Astrocyte (in vitro differentiated cells and primary cell): ENCODE measurements at regions not wholly inside any gene's neighbourhood (a gene's known extent, or its start where the extent isn't known, plus 50 kb on each side); places are given as distances from the start of the nearest gene placed in this dataset.

Source experiments
- DNase-seq: peaks from one replicate; pipeline ENCODE4 v3.0.0-alpha.2; 2010; ENCODE audit warnings: low read depth
- FAIRE-seq: peaks from 2 replicates; lab custom pipeline; 2011; peaks lifted over from hg19 to GRCh38; lab: Jason Lieb, UNC
- H2AFZ ChIP-seq: 2 replicates; pipeline ENCODE4 v1.6.0; 2012; ENCODE audit warnings: low read depth, low read length, inconsistent platforms
- H3K27ac ChIP-seq: 2 replicates; pipeline ENCODE4 v1.5.1; 2011; ENCODE audit warnings: low read depth, low read length, inconsistent platforms
- H3K27me3 ChIP-seq: 2 replicates; pipeline ENCODE4 v1.6.0; 2011; ENCODE audit warnings: low read length, inconsistent platforms; ENCODE audit not compliant: insufficient read depth
- H3K36me3 ChIP-seq: 2 replicates; pipeline ENCODE4 v1.5.1; 2011; ENCODE audit warnings: low read length, inconsistent platforms; ENCODE audit not compliant: insufficient read depth
- H3K4me1 ChIP-seq: 2 replicates; pipeline ENCODE4 v1.5.1; 2011; ENCODE audit warnings: low read length, inconsistent platforms; ENCODE audit not compliant: insufficient read depth
- H3K4me2 ChIP-seq: 2 replicates; pipeline ENCODE4 v1.6.0; 2012; ENCODE audit warnings: low read length, inconsistent platforms
- H3K4me3 ChIP-seq: 2 replicates; pipeline ENCODE4 v1.5.1; 2011; ENCODE audit warnings: low read depth, mild to moderate bottlenecking, low read length, inconsistent platforms; ENCODE audit not compliant: insufficient read depth
- H3K79me2 ChIP-seq: 2 replicates; pipeline ENCODE4 v1.6.0; 2012; ENCODE audit warnings: mild to moderate bottlenecking, low read length, inconsistent platforms; ENCODE audit not compliant: insufficient read depth
- H3K9ac ChIP-seq: 2 replicates; pipeline ENCODE4 v1.6.0; 2012; ENCODE audit warnings: mild to moderate bottlenecking, low read length, inconsistent platforms
- H3K9me3 ChIP-seq: 2 replicates; pipeline ENCODE4 v1.5.1; 2012; ENCODE audit warnings: low read depth, mild to moderate bottlenecking, low read length, inconsistent platforms; ENCODE audit not compliant: insufficient read depth
- H4K20me1 ChIP-seq: 2 replicates; pipeline ENCODE4 v1.6.0; 2012; ENCODE audit warnings: low read length, inconsistent platforms; ENCODE audit not compliant: insufficient read depth
- H3K27ac Mint-ChIP-seq: one replicate; pipeline ENCODE4 v1.8.0; 2021; ENCODE audit warnings: mild to moderate bottlenecking, mixed read lengths; ENCODE audit not compliant: unreplicated experiment
- H3K27me3 Mint-ChIP-seq: one replicate; pipeline ENCODE4 v1.8.0; 2021; ENCODE audit warnings: low read depth, mixed read lengths; ENCODE audit not compliant: unreplicated experiment
- H3K36me3 Mint-ChIP-seq: one replicate; pipeline ENCODE4 v1.8.0; 2021; ENCODE audit warnings: low read depth, mixed read lengths; ENCODE audit not compliant: unreplicated experiment
- H3K4me1 Mint-ChIP-seq: one replicate; pipeline ENCODE4 v1.8.0; 2021; ENCODE audit warnings: low read depth, mixed read lengths; ENCODE audit not compliant: unreplicated experiment
- H3K4me3 Mint-ChIP-seq: one replicate; pipeline ENCODE4 v1.8.0; 2021; ENCODE audit warnings: mild to moderate bottlenecking, moderate library complexity, mixed read lengths; ENCODE audit not compliant: unreplicated experiment
- H3K9me3 Mint-ChIP-seq: one replicate; pipeline ENCODE4 v1.8.0; 2021; ENCODE audit warnings: mild to moderate bottlenecking, mixed read lengths; ENCODE audit not compliant: unreplicated experiment
- EZH2 ChIP-seq: IDR thresholded peaks from 2 replicates; pipeline ENCODE4 v1.6.1; 2012; ENCODE audit warnings: mild to moderate bottlenecking, low read length, inconsistent platforms; ENCODE audit not compliant: insufficient read depth
- TF ChIP-seq, protein P1 (sequence below): IDR thresholded peaks from 2 replicates; pipeline ENCODE4 v1.5.1; 2011; ENCODE audit warnings: low read depth, mild to moderate bottlenecking, inconsistent platforms, low read length, moderate library complexity; ENCODE audit not compliant: insufficient read depth

DNA sequence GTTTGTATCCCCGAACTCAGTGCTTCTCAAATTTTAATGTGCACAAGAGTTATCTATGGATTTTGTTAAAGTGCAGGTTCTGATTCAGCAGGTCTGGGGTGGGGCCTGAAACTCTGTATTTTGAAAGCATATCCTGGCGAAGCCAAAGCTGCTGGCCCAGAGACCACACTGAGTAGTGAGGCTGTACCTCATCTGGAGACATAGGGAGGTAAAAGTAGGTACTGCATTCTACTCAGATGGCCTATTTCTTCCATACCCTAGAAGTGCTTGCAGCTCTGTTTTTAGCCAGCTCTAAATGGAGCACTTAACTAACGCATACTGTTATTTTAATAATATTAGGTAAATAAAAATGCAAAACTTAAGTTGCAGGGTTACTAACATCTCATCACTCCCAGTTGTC, 206.2 kb upstream of the PRNP start:
- H3K4me1 ChIP-seq: no peaks in the 10 kb centered on the region
- TF ChIP-seq, protein P1, sequence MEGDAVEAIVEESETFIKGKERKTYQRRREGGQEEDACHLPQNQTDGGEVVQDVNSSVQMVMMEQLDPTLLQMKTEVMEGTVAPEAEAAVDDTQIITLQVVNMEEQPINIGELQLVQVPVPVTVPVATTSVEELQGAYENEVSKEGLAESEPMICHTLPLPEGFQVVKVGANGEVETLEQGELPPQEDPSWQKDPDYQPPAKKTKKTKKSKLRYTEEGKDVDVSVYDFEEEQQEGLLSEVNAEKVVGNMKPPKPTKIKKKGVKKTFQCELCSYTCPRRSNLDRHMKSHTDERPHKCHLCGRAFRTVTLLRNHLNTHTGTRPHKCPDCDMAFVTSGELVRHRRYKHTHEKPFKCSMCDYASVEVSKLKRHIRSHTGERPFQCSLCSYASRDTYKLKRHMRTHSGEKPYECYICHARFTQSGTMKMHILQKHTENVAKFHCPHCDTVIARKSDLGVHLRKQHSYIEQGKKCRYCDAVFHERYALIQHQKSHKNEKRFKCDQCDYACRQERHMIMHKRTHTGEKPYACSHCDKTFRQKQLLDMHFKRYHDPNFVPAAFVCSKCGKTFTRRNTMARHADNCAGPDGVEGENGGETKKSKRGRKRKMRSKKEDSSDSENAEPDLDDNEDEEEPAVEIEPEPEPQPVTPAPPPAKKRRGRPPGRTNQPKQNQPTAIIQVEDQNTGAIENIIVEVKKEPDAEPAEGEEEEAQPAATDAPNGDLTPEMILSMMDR: no peak
- no peak for TF ChIP-seq EZH2
- FAIRE-seq (no peak), DNase-seq (no peak)
- H3K36me3 Mint-ChIP-seq: no peaks in the 10 kb centered on the region
- no peaks in the 10 kb centered on the region for H4K20me1 ChIP-seq
- H3K27me3 Mint-ChIP-seq: peaks cover 3% of the 10 kb centered on the region
- no peaks in the 10 kb centered on the region for H3K9me3 ChIP-seq
- H3K79me2 ChIP-seq: no peaks in the 10 kb centered on the region
- H3K4me3 Mint-ChIP-seq: no peak overlapping the region
- no peak overlapping the region for H3K27ac ChIP-seq
- no peaks in the 10 kb centered on the region for H3K36me3 ChIP-seq
- no peaks in the 10 kb centered on the region for H3K27me3 ChIP-seq
- H3K4me1 Mint-ChIP-seq: peaks cover 2% of the 10 kb centered on the region
- no peak overlapping the region for H3K27ac Mint-ChIP-seq
- H3K4me3 ChIP-seq: no peak overlapping the region
- no peak overlapping the region for H2AFZ ChIP-seq
- no peak overlapping the region for H3K9ac ChIP-seq
- H3K4me2 ChIP-seq: no peak overlapping the region
- H3K9me3 Mint-ChIP-seq: no peaks in the 10 kb centered on the region

DNA sequence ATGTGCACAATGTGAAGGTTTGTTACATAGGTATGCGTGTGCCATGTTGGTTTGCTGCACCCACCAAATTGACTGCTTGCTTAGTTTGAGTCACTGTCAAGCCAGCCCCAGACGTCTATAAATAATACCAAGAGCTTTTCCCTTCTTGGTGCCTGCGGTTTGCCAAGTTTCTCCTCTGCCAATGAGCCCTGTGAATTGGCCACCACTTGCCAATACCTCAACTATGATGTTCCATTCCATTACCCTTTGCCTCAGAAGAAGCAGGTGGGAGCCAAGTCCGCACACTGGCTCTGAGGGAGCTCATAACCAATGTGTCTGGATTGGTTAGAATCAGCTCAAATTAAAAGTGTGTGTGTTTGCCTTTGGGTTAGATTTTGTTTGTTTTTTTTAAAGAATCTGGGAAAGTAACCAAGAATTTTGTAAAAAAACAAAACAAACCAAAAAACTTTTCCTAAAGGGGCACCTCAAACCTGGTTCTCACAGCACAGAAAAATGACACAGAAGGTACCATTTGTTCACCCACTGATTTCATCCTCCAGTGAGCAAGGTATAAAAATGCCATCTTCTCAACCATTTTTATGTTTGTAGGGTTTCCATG, 209.3 kb upstream of the PRNP start:
- H3K27ac Mint-ChIP-seq: no peak overlapping the region
- Histone ChIP-seq H3K4me3 (no peak overlapping the region), H3K79me2 (no peaks in the 10 kb centered on the region), H2AFZ (no peak overlapping the region), H3K9me3 (no peaks in the 10 kb centered on the region), H3K4me1 (no peaks in the 10 kb centered on the region), H3K4me2 (no peak overlapping the region), H4K20me1 (no peaks in the 10 kb centered on the region), H3K9ac (no peak overlapping the region), H3K27me3 (no peaks in the 10 kb centered on the region), H3K36me3 (no peaks in the 10 kb centered on the region), H3K27ac (no peak overlapping the region)
- H3K36me3 Mint-ChIP-seq: no peaks in the 10 kb centered on the region
- FAIRE-seq: no peak
- H3K4me3 Mint-ChIP-seq: no peak overlapping the region
- no peaks in the 10 kb centered on the region for H3K4me1 Mint-ChIP-seq
- TF ChIP-seq, protein P1: no peak
- TF ChIP-seq EZH2: no peak
- H3K9me3 Mint-ChIP-seq: peaks cover 2% of the 10 kb centered on the region
- H3K27me3 Mint-ChIP-seq: peaks cover 6% of the 10 kb centered on the region
- DNase-seq: peak; percentile 29

DNA sequence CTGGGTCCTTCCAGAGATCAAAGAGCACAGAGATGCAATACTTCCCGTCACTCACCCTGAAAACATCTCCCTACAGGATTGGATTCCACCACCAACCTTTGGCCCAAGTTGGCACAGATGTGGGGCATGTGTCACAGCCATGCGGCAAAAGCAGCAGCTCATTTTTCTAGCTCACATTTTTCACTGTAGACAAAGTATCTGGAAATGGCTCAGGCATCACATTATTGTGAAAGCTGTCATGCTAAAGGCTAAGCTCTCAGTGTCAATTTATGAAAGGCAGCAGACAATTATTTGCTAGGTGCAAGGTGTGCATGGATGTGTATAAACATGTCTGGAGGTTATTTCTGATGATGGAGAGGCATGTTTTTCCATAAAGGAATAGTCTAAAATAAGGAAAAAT, 213.3 kb upstream of the PRNP start:
- H3K9ac ChIP-seq: no peak overlapping the region
- no peak overlapping the region for H3K27ac ChIP-seq
- no peaks in the 10 kb centered on the region for H4K20me1 ChIP-seq
- Mint-ChIP-seq H3K27ac (no peak overlapping the region), H3K4me3 (no peak overlapping the region), H3K9me3 (peaks cover 2% of the 10 kb centered on the region), H3K4me1 (peaks cover 6% of the 10 kb centered on the region), H3K27me3 (peaks cover 6% of the 10 kb centered on the region), H3K36me3 (no peaks in the 10 kb centered on the region)
- H3K9me3 ChIP-seq: no peaks in the 10 kb centered on the region
- TF ChIP-seq, protein P1: no peak
- no peak for TF ChIP-seq EZH2
- no peak overlapping the region for H3K4me2 ChIP-seq
- FAIRE-seq: peak; percentile 56
- H3K79me2 ChIP-seq: no peaks in the 10 kb centered on the region
- no peaks in the 10 kb centered on the region for H3K36me3 ChIP-seq
- H3K27me3 ChIP-seq: no peaks in the 10 kb centered on the region
- H3K4me3 ChIP-seq: no peak overlapping the region
- peaks cover 12% of the 10 kb centered on the region for H3K4me1 ChIP-seq
- DNase-seq: no peak
- no peak overlapping the region for H2AFZ ChIP-seq
